H9 (cell line): ENCODE measurements at regions not wholly inside any gene's neighbourhood (a gene's known extent, or its start where the extent isn't known, plus 50 kb on each side); places are given as distances from the start of the nearest gene placed in this dataset.

Source experiments
- DNase-seq: peaks from one replicate; pipeline ENCODE4 v3.0.0-alpha.2; 2017
- H2AFZ ChIP-seq: one replicate; pipeline ENCODE4 v1.6.1; 2013; ENCODE audit warnings: mild to moderate bottlenecking, low read length, control low read depth, moderate library complexity
- H2AK5ac ChIP-seq: 2 replicates; pipeline ENCODE4 v1.6.1; 2013; ENCODE audit warnings: low read length, control low read depth, mixed read lengths; ENCODE audit not compliant: insufficient read length
- H2BK120ac ChIP-seq: one replicate; pipeline ENCODE4 v1.6.1; 2013; ENCODE audit warnings: low read depth, mild to moderate bottlenecking, low read length, control low read depth, inconsistent platforms; ENCODE audit not compliant: poor library complexity, severe bottlenecking
- H2BK12ac ChIP-seq: 2 replicates; pipeline ENCODE4 v1.6.1; 2013; ENCODE audit warnings: low read length, control low read depth, mixed read lengths, low read depth; ENCODE audit not compliant: insufficient read length
- H2BK15ac ChIP-seq: 2 replicates; pipeline ENCODE4 v1.6.1; 2013; ENCODE audit warnings: low read depth, low read length, control low read depth
- H2BK20ac ChIP-seq: one replicate; pipeline ENCODE4 v1.6.1; 2013; ENCODE audit warnings: low read depth, mild to moderate bottlenecking, low read length, control low read depth, inconsistent platforms; ENCODE audit not compliant: poor library complexity, severe bottlenecking
- H2BK5ac ChIP-seq: 2 replicates; pipeline ENCODE4 v1.6.1; 2013; ENCODE audit warnings: low read length, control low read depth, mixed read lengths; ENCODE audit not compliant: insufficient read length
- H3K14ac ChIP-seq: 2 replicates; pipeline ENCODE4 v1.6.1; 2013; ENCODE audit warnings: low read length, control low read depth; ENCODE audit not compliant: insufficient read depth
- H3K18ac ChIP-seq: 2 replicates; pipeline ENCODE4 v1.6.1; 2013; ENCODE audit warnings: low read depth, mild to moderate bottlenecking, mixed read lengths, low read length, control low read depth; ENCODE audit not compliant: insufficient read length
- H3K23ac ChIP-seq: 2 replicates; pipeline ENCODE4 v1.6.1; 2013; ENCODE audit warnings: low read length, control low read depth, mixed read lengths, low read depth; ENCODE audit not compliant: insufficient read length
- H3K23me2 ChIP-seq: 2 replicates; pipeline ENCODE4 v1.6.1; 2013; ENCODE audit warnings: low read depth, mild to moderate bottlenecking, mixed read lengths, low read length, control low read depth; ENCODE audit not compliant: insufficient read length, poor library complexity, severe bottlenecking
- H3K27ac ChIP-seq: 2 replicates; pipeline ENCODE4 v1.5.1; 2013; ENCODE audit warnings: low read length, control low read depth, mixed read lengths, low read depth; ENCODE audit not compliant: insufficient read length
- H3K27me3 ChIP-seq: 2 replicates; pipeline ENCODE4 v1.6.1; 2013; ENCODE audit warnings: low read length, control low read depth, inconsistent platforms; ENCODE audit not compliant: insufficient read depth
- H3K4ac ChIP-seq: 2 replicates; pipeline ENCODE4 v1.6.1; 2013; ENCODE audit warnings: low read depth, mild to moderate bottlenecking, control low read depth, inconsistent platforms, low read length, moderate library complexity
- H3K4me1 ChIP-seq: 2 replicates; pipeline ENCODE4 v1.6.1; 2013; ENCODE audit warnings: low read length, control low read depth, inconsistent platforms; ENCODE audit not compliant: insufficient read depth
- H3K4me2 ChIP-seq: 2 replicates; pipeline ENCODE4 v1.6.1; 2013; ENCODE audit warnings: low read length, control low read depth, mixed read lengths; ENCODE audit not compliant: insufficient read length, insufficient read depth
- H3K56ac ChIP-seq: 2 replicates; pipeline ENCODE4 v1.6.1; 2013; ENCODE audit warnings: low read depth, mild to moderate bottlenecking, mixed read lengths, low read length, control low read depth; ENCODE audit not compliant: insufficient read length
- H3K79me1 ChIP-seq: 2 replicates; pipeline ENCODE4 v1.6.1; 2013; ENCODE audit warnings: low read depth, mild to moderate bottlenecking, moderate library complexity, low read length, control low read depth, inconsistent platforms; ENCODE audit not compliant: insufficient read depth, poor library complexity, severe bottlenecking
- H3K79me2 ChIP-seq: 2 replicates; pipeline ENCODE4 v1.6.1; 2013; ENCODE audit warnings: low read length, control low read depth, inconsistent platforms; ENCODE audit not compliant: insufficient read depth
- H3K9ac ChIP-seq: 2 replicates; pipeline ENCODE4 v1.6.1; 2013; ENCODE audit warnings: low read length, control low read depth, mixed read lengths; ENCODE audit not compliant: insufficient read length; ENCODE audit errors: extremely low read depth
- H3K9me3 ChIP-seq: one replicate; pipeline ENCODE4 v1.6.1; 2013; ENCODE audit warnings: low read depth, low read length, inconsistent platforms; ENCODE audit not compliant: control insufficient read depth
- H3T11ph ChIP-seq: one replicate; pipeline ENCODE4 v1.6.1; 2013; ENCODE audit warnings: mild to moderate bottlenecking, low read length, control low read depth, inconsistent platforms
- H4K20me1 ChIP-seq: one replicate; pipeline ENCODE4 v1.6.1; 2013; ENCODE audit not compliant: control insufficient read depth, insufficient read length, insufficient read depth
- H4K5ac ChIP-seq: 2 replicates; pipeline ENCODE4 v1.6.1; 2013; ENCODE audit warnings: low read depth, mild to moderate bottlenecking, mixed read lengths, low read length, control low read depth; ENCODE audit not compliant: insufficient read length
- H4K8ac ChIP-seq: replicated peaks from 2 replicates; pipeline ENCODE4 v1.6.1; 2013; ENCODE audit warnings: low read length, control low read depth, mixed read lengths, low read depth; ENCODE audit not compliant: insufficient read length
- H4K91ac ChIP-seq: 2 replicates; pipeline ENCODE4 v1.6.1; 2013; ENCODE audit warnings: low read depth, mild to moderate bottlenecking, moderate library complexity, mixed read lengths, low read length, control low read depth; ENCODE audit not compliant: insufficient read length
- H3K27ac Mint-ChIP-seq, 3 experiments: 2 replicates in 2 of 3; 3 replicates in 1 of 3; pipeline ENCODE4 v1.8.0; 2020 to 2021; ENCODE audit warnings: mixed read lengths in 3 of 3, mild to moderate bottlenecking in 1 of 3, moderate library complexity in 1 of 3
- H3K27me3 Mint-ChIP-seq: 2 replicates; pipeline ENCODE4 v1.8.0; 2021; ENCODE audit warnings: low read depth, mild to moderate bottlenecking, moderate library complexity, mixed read lengths
- H3K36me3 Mint-ChIP-seq, 3 experiments: 2 replicates in 2 of 3; 3 replicates in 1 of 3; pipeline ENCODE4 v1.8.0; 2020 to 2021; ENCODE audit warnings: low read depth in 3 of 3, mixed read lengths in 3 of 3; ENCODE audit not compliant: insufficient read depth in 1 of 3
- H3K4me1 Mint-ChIP-seq, 2 experiments: 2 replicates each; pipeline ENCODE4 v1.8.0; 2020; ENCODE audit warnings: mixed read lengths in 2 of 2
- H3K4me3 Mint-ChIP-seq, 2 experiments: 2 replicates in 1 of 2; 3 replicates in 1 of 2; pipeline ENCODE4 v1.8.0; 2020 to 2021; ENCODE audit warnings: mild to moderate bottlenecking in 2 of 2, mixed read lengths in 2 of 2, moderate library complexity in 1 of 2
- H3K9me3 Mint-ChIP-seq, 2 experiments: 2 replicates in 1 of 2; 3 replicates in 1 of 2; pipeline ENCODE4 v1.8.0; 2020; ENCODE audit warnings: mild to moderate bottlenecking in 2 of 2, mixed read lengths in 2 of 2, moderate library complexity in 1 of 2
- WGBS: extraction: QIAGEN DNeasy Blood & Tissue Kit; methylation state at CpG from one replicate; pipeline ENCODE4 v1.1.7; 2013; ENCODE audit warnings: missing lambda C conversion rate, low lambda C conversion rate, mixed read lengths; ENCODE audit not compliant: insufficient read length; ENCODE audit errors: extremely low coverage; 5-methylcytosine and 5-hydroxymethylcytosine counted together
- TF ChIP-seq, protein P1 (sequence below): fragments of 200-600 bp; sonication (generic); conservative IDR thresholded peaks from 3 replicates; pipeline ENCODE4 v1.8.0; 2021; ENCODE audit warnings: antibody characterized with exemption, mild to moderate bottlenecking

DNA sequence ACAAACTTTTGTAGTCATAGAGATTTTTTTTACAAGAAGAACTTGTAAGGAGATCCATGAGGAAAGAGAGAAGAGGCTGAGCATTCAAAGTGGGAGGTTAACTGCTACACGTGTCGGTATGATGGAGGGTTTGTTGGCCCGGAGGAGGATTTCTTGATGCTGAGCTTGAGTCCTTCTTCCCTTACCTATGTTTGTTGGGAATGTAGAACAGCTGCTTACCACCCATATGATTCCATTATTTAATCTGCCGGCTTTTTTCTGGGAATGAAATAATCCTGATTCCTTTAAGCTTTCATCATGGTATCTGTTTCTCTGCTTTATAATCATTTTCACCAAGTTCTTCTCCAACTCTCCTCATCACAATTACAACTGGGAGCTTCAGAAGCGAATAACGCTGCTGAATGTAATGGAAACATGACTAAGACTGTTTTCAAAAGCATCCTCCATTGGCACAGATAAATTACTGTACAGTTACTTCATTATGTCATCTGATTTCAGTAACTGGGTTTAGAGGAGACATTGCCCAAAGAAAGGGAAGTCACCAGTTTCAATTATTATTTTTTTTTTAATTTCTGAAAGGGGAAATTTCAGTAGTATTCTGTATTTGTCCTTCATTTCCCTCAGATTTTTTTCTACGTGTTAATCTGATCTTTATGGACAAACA lies 420.6 kb downstream of the SPRY1 start:
- no peak overlapping the region for H2AK5ac ChIP-seq
- Mint-ChIP-seq H3K9me3 (peaks cover under 1 to 1% of the 10 kb centered on the region in 2 experiments; a peak in 3 of 5 replicates), H3K27ac (peak overlapping the region in 1 of 3 experiments; percentile 34; a peak in 2 of 7 replicates), H3K4me3 (no peak overlapping the region), H3K27me3 (no peaks in the 10 kb centered on the region; the same call in 1 of the 2 replicates), H3K4me1 (peaks cover 10 to 21% of the 10 kb centered on the region in 2 experiments), H3K36me3 (peaks cover 0 to 8% (median 3%) of the 10 kb centered on the region in 3 experiments; a peak in 5 of 7 replicates)
- no peak overlapping the region for H4K8ac ChIP-seq
- H3K14ac ChIP-seq = no peak overlapping the region
- no peak overlapping the region for H3K23ac ChIP-seq
- H3T11ph ChIP-seq = no peak overlapping the region
- no peaks in the 10 kb centered on the region for H4K20me1 ChIP-seq
- no peak overlapping the region for H3K27ac ChIP-seq
- H2BK15ac ChIP-seq = no peak overlapping the region
- WGBS = no CpG with 5 or more reads among the region's 7 CpGs
- H3K23me2 ChIP-seq = no peaks in the 10 kb centered on the region
- H3K79me2 ChIP-seq = no peaks in the 10 kb centered on the region
- no peak overlapping the region for H3K56ac ChIP-seq
- no peak overlapping the region for H4K5ac ChIP-seq
- no peak overlapping the region for H3K4me2 ChIP-seq
- no peaks in the 10 kb centered on the region for H3K9me3 ChIP-seq
- no peak overlapping the region for H4K91ac ChIP-seq
- no peaks in the 10 kb centered on the region for H3K27me3 ChIP-seq
- H3K4me1 ChIP-seq = no peaks in the 10 kb centered on the region; the same call in 1 of the 2 replicates
- H3K9ac ChIP-seq = no peak overlapping the region
- no peaks in the 10 kb centered on the region for H3K79me1 ChIP-seq
- no peak overlapping the region for H2BK12ac ChIP-seq
- no peak overlapping the region for H2AFZ ChIP-seq
- no peak overlapping the region for H3K18ac ChIP-seq
- H2BK5ac ChIP-seq = no peak overlapping the region
- no peak overlapping the region for H2BK20ac ChIP-seq
- no peak for DNase-seq
- TF ChIP-seq, protein P1, sequence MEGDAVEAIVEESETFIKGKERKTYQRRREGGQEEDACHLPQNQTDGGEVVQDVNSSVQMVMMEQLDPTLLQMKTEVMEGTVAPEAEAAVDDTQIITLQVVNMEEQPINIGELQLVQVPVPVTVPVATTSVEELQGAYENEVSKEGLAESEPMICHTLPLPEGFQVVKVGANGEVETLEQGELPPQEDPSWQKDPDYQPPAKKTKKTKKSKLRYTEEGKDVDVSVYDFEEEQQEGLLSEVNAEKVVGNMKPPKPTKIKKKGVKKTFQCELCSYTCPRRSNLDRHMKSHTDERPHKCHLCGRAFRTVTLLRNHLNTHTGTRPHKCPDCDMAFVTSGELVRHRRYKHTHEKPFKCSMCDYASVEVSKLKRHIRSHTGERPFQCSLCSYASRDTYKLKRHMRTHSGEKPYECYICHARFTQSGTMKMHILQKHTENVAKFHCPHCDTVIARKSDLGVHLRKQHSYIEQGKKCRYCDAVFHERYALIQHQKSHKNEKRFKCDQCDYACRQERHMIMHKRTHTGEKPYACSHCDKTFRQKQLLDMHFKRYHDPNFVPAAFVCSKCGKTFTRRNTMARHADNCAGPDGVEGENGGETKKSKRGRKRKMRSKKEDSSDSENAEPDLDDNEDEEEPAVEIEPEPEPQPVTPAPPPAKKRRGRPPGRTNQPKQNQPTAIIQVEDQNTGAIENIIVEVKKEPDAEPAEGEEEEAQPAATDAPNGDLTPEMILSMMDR = no peak
- no peak overlapping the region for H2BK120ac ChIP-seq
- H3K4ac ChIP-seq = no peak overlapping the region
